ENCODE measurements at regions not wholly inside any gene's neighbourhood (a gene's known extent, or its start where the extent isn't known, plus 50 kb on each side); places are given as distances from the start of the nearest gene placed in this dataset.

GRCh38 chr5:6082685-6083084, 295.7 kb downstream of the MED10 start:
- no TSS peak for BruUV-seq (replicated peaks)
- Mint-ChIP-seq H3K27ac (ENCODE audit: unreplicated experiment) (no peak overlapping the region), H3K27me3 (ENCODE audit: unreplicated experiment) (no peaks in the 10 kb centered on the region), H3K9me3 (ENCODE audit: low read depth, unreplicated experiment) (peaks cover 11% of the 10 kb centered on the region), H3K36me3 (ENCODE audit: insufficient read depth, unreplicated experiment) (no peaks in the 10 kb centered on the region), H3K4me3 (ENCODE audit: low read depth, unreplicated experiment) (no peak overlapping the region), H3K4me1 (ENCODE audit: low read depth, unreplicated experiment) (no peaks in the 10 kb centered on the region)
- TF ChIP-seq, protein P1, sequence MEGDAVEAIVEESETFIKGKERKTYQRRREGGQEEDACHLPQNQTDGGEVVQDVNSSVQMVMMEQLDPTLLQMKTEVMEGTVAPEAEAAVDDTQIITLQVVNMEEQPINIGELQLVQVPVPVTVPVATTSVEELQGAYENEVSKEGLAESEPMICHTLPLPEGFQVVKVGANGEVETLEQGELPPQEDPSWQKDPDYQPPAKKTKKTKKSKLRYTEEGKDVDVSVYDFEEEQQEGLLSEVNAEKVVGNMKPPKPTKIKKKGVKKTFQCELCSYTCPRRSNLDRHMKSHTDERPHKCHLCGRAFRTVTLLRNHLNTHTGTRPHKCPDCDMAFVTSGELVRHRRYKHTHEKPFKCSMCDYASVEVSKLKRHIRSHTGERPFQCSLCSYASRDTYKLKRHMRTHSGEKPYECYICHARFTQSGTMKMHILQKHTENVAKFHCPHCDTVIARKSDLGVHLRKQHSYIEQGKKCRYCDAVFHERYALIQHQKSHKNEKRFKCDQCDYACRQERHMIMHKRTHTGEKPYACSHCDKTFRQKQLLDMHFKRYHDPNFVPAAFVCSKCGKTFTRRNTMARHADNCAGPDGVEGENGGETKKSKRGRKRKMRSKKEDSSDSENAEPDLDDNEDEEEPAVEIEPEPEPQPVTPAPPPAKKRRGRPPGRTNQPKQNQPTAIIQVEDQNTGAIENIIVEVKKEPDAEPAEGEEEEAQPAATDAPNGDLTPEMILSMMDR (IDR thresholded peaks at IDR 0.05; ENCODE audit: unreplicated experiment), result no peak
- intact Hi-C loops (cut with micrococcal nuclease; ENCODE audit: unreplicated experiment), result no loop called here
- no peak for DNase-seq
- CTCF ChIA-PET, result no interaction called here

DNA sequence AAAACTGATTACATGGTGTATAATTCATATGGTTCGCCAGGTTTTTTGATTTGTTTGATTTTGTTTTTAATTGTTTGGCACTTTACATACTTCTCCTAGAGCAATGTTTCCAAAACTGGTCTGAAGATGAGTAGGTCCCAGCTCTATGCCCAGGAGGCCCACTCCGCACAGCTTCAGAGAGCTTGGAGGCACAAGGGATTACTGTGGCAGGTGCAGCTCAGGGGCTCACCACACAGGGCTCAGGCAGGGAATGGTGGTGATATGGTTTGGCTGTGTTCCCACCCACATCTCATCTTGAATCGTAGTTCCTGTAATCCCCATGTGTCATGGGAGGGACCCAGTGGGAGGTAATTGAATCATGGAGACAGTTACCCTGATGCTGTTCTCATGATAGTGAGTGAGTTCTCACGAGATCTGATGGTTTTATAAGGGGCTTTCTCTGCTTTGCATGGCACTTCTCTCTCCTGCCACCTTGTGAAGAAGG, 296.6 kb downstream of the MED10 start:
- intact Hi-C loops (cut with micrococcal nuclease; ENCODE audit: unreplicated experiment), result no loop called here
- TF ChIP-seq, protein P1 (IDR thresholded peaks at IDR 0.05; ENCODE audit: unreplicated experiment), result no peak
- Mint-ChIP-seq H3K9me3 (ENCODE audit: low read depth, unreplicated experiment) (peaks cover 9% of the 10 kb centered on the region), H3K27ac (ENCODE audit: unreplicated experiment) (no peak overlapping the region), H3K4me3 (ENCODE audit: low read depth, unreplicated experiment) (no peak overlapping the region), H3K27me3 (ENCODE audit: unreplicated experiment) (no peaks in the 10 kb centered on the region), H3K4me1 (ENCODE audit: low read depth, unreplicated experiment) (no peaks in the 10 kb centered on the region), H3K36me3 (ENCODE audit: insufficient read depth, unreplicated experiment) (no peaks in the 10 kb centered on the region)
- no peak for DNase-seq
- CTCF ChIA-PET, result no interaction called here
- BruUV-seq (replicated peaks), result no TSS peak

- Mint-ChIP-seq H3K4me3 (ENCODE audit: low read depth, unreplicated experiment) (no peak overlapping the region), H3K4me1 (ENCODE audit: low read depth, unreplicated experiment) (no peaks in the 10 kb centered on the region), H3K9me3 (ENCODE audit: low read depth, unreplicated experiment) (peaks cover 9% of the 10 kb centered on the region), H3K27ac (ENCODE audit: unreplicated experiment) (no peak overlapping the region), H3K27me3 (ENCODE audit: unreplicated experiment) (no peaks in the 10 kb centered on the region), H3K36me3 (ENCODE audit: insufficient read depth, unreplicated experiment) (no peaks in the 10 kb centered on the region)
- no TSS peak for BruUV-seq (replicated peaks)
- TF ChIP-seq, protein P1 (IDR thresholded peaks at IDR 0.05; ENCODE audit: unreplicated experiment), result no peak
- CTCF ChIA-PET, result interaction anchor here (0.7 kb wide), 1 partner anchor 1603 kb away, joined by 3 read pairs; no protein-coding TSS in a partner anchor
- no peak for DNase-seq
- intact Hi-C loops (cut with micrococcal nuclease; ENCODE audit: unreplicated experiment), result no loop called here
These were observed 297.2 kb downstream of the MED10 start for GRCh38 chr5:6080930-6081726.

GRCh38 chr5:6080436-6080835, 297.9 kb downstream of the MED10 start:
- DNase-seq, result no peak
- Mint-ChIP-seq H3K36me3 (ENCODE audit: insufficient read depth, unreplicated experiment) (no peaks in the 10 kb centered on the region), H3K9me3 (ENCODE audit: low read depth, unreplicated experiment) (peaks cover 12% of the 10 kb centered on the region), H3K27me3 (ENCODE audit: unreplicated experiment) (no peaks in the 10 kb centered on the region), H3K4me3 (ENCODE audit: low read depth, unreplicated experiment) (no peak overlapping the region), H3K27ac (ENCODE audit: unreplicated experiment) (no peak overlapping the region), H3K4me1 (ENCODE audit: low read depth, unreplicated experiment) (no peaks in the 10 kb centered on the region)
- TF ChIP-seq, protein P1 (IDR thresholded peaks at IDR 0.05; ENCODE audit: unreplicated experiment), result no peak
- CTCF ChIA-PET, result no interaction called here
- intact Hi-C loops (cut with micrococcal nuclease; ENCODE audit: unreplicated experiment), result no loop called here
- BruUV-seq (replicated peaks), result no TSS peak

All from Calu3 (cell line).